ENCODE measurements at regions not wholly inside any gene's neighbourhood (a gene's known extent, or its start where the extent isn't known, plus 50 kb on each side); places are given as distances from the start of the nearest gene placed in this dataset.

- Mint-ChIP-seq H3K9me3 (peaks cover 8% of the 10 kb centered on the region), H3K4me3 (no peak overlapping the region), H3K27ac (no peak overlapping the region), H3K4me1 (no peaks in the 10 kb centered on the region), H3K27me3 (ENCODE audit: insufficient read depth) (no peaks in the 10 kb centered on the region), H3K36me3 (ENCODE audit: low read depth) (no peaks in the 10 kb centered on the region)
- Histone ChIP-seq H3K4me1 (ENCODE audit: control insufficient read depth, insufficient read depth, low read length) (no peaks in the 10 kb centered on the region), H3K9ac (ENCODE audit: extremely low read depth, low read length, poor library complexity, severe bottlenecking) (no peak overlapping the region), H3K27ac (ENCODE audit: low read depth, low read length) (no peak overlapping the region), H3K36me3 (ENCODE audit: control insufficient read depth, insufficient read depth, low read length) (no peaks in the 10 kb centered on the region), H3K4me3 (ENCODE audit: low read length) (no peak overlapping the region), H3K9me3 (ENCODE audit: control insufficient read depth, low read length) (peaks cover 10% of the 10 kb centered on the region), H3K27me3 (ENCODE audit: control insufficient read depth, insufficient read depth, low read length, poor library complexity, severe bottlenecking) (no peaks in the 10 kb centered on the region)
- DNase-seq: no peak
- TF ChIP-seq CTCF (conservative IDR thresholded peaks at IDR 0.05): no peak
Observed at GRCh38 chr5:105034401-105034763, 1471.8 kb upstream of the NUDT12 start.

- Histone ChIP-seq H3K4me1 (ENCODE audit: control insufficient read depth, insufficient read depth, low read length) (no peaks in the 10 kb centered on the region), H3K36me3 (ENCODE audit: control insufficient read depth, insufficient read depth, low read length) (no peaks in the 10 kb centered on the region), H3K4me3 (ENCODE audit: low read length) (no peak overlapping the region), H3K27me3 (ENCODE audit: control insufficient read depth, insufficient read depth, low read length, poor library complexity, severe bottlenecking) (no peaks in the 10 kb centered on the region), H3K27ac (ENCODE audit: low read depth, low read length) (no peak overlapping the region), H3K9ac (ENCODE audit: extremely low read depth, low read length, poor library complexity, severe bottlenecking) (no peak overlapping the region), H3K9me3 (ENCODE audit: control insufficient read depth, low read length) (peaks cover 10% of the 10 kb centered on the region)
- 93 to 98% methylated on average over 5 to 6 of the region's 6 CpGs for WGBS, 2 experiments (ENCODE audit: insufficient coverage in 1 of 2, insufficient read length in 1 of 2)
- DNase-seq: no peak
- H3K27me3 Mint-ChIP-seq (ENCODE audit: insufficient read depth): no peaks in the 10 kb centered on the region
- H3K4me3 Mint-ChIP-seq: no peak overlapping the region
- TF ChIP-seq CTCF (conservative IDR thresholded peaks at IDR 0.05): no peak
- H3K36me3 Mint-ChIP-seq (ENCODE audit: low read depth): no peaks in the 10 kb centered on the region
- no peak overlapping the region for H3K27ac Mint-ChIP-seq
- H3K4me1 Mint-ChIP-seq: no peaks in the 10 kb centered on the region
- H3K9me3 Mint-ChIP-seq: peaks cover 8% of the 10 kb centered on the region
Observed at GRCh38 chr5:105033637-105034400, 1471.2 kb upstream of the NUDT12 start.

DNA sequence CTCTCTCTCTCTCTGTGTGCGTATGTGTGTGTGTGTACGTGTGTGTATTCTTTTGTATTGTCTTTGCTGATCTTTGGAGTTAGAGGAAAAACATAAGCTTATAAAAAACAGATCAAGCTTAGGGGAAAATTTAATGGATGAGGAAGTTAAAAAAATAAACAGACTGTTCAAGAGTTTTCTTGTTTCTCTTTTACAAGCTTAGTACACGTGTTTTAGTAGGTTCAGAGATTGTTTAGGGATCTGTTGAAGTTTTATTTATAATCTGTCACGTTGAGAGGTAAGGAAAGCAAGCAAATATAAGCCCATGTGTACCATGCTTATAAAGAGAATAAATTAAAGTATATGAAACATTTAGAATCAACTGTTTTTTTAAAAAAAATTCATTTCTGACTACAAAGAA, 1470.3 kb upstream of the NUDT12 start:
- no peaks in the 10 kb centered on the region for H3K36me3 ChIP-seq (ENCODE audit: control insufficient read depth, insufficient read depth, low read length)
- no peak overlapping the region for H3K27ac ChIP-seq (ENCODE audit: low read depth, low read length)
- H3K27ac Mint-ChIP-seq: no peak overlapping the region
- peaks cover 10% of the 10 kb centered on the region for H3K9me3 ChIP-seq (ENCODE audit: control insufficient read depth, low read length)
- H3K27me3 ChIP-seq (ENCODE audit: control insufficient read depth, insufficient read depth, low read length, poor library complexity, severe bottlenecking): no peaks in the 10 kb centered on the region
- peaks cover 8% of the 10 kb centered on the region for H3K9me3 Mint-ChIP-seq
- H3K4me3 Mint-ChIP-seq: no peak overlapping the region
- no peak for TF ChIP-seq CTCF (conservative IDR thresholded peaks at IDR 0.05)
- no peak overlapping the region for H3K9ac ChIP-seq (ENCODE audit: extremely low read depth, low read length, poor library complexity, severe bottlenecking)
- no peaks in the 10 kb centered on the region for H3K36me3 Mint-ChIP-seq (ENCODE audit: low read depth)
- no peaks in the 10 kb centered on the region for H3K27me3 Mint-ChIP-seq (ENCODE audit: insufficient read depth)
- no peak overlapping the region for H3K4me3 ChIP-seq (ENCODE audit: low read length)
- no peak for DNase-seq
- H3K4me1 ChIP-seq (ENCODE audit: control insufficient read depth, insufficient read depth, low read length): no peaks in the 10 kb centered on the region
- H3K4me1 Mint-ChIP-seq: no peaks in the 10 kb centered on the region
- 20 to 93% methylated on average over 1 to 3 of the region's 4 CpGs for WGBS, 2 experiments (ENCODE audit: insufficient coverage in 1 of 2, insufficient read length in 1 of 2)

All from endodermal cell (in vitro differentiated cells).